HK-2 (cell line): ENCODE measurements at regions not wholly inside any gene's neighbourhood (a gene's known extent, or its start where the extent isn't known, plus 50 kb on each side); places are given as distances from the start of the nearest gene placed in this dataset.
"Not testable (repeated sequence)": the region's sequence is repeated elsewhere in the genome, so short reads cannot be mapped to it uniquely, and the experiment has no call there.

Experiments used
- DNase-seq: peaks from one replicate; pipeline ENCODE4 v3.0.0-alpha.2; 2018; ENCODE audit not compliant: unreplicated experiment

- DNase-seq: no peak
These were observed 213.5 kb upstream of the NRIP1 start for GRCh38 chr21:15278279-15278678.

- DNase-seq: no peak
These were observed 214.1 kb upstream of the NRIP1 start for GRCh38 chr21:15278851-15279250.

- DNase-seq: no peak
These were observed 214.7 kb upstream of the NRIP1 start for GRCh38 chr21:15279482-15279881.

DNA sequence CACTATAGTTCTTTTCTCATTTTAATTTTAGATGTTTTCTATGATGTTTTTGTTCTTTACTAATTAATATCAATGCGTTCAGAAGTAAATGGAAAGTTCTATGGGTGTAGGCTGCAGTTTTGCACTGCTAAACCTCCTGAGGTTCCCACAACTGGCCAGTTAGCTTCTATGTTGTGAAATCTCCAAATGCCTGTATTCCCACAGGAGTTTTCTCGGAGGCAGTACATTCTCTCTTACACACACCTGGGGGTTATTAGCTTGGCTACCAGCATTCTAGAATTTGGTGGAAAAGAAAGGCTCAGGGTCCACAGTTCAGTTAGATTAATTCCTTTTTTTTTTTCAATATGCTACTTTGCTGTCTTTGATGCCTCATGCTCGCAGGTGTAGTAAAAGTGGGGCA lies 216.9 kb upstream of the NRIP1 start:
- DNase-seq: no peak

GRCh38 chr21:15282665-15283064 lies 217.9 kb upstream of the NRIP1 start:
- no peak for DNase-seq

DNA sequence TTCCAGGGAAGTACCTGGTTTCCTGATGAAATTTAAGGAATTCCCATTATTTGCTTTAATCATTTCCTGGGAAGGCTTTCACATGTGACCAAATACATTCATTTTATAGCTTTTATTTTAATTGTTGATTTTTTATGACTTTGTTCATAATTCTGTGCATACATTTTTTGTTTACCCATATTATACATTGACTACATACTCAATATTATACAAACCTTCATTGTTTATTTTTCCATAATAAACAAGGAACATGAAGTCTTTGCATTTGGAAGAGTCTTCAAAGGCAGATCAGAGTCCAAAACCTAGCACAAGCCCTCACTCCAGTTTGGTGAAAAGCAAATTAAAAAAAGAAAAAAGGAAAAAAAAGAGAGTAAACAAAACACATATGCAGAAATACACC lies 218.3 kb upstream of the NRIP1 start:
- DNase-seq: no peak

GRCh38 chr21:15283789-15284188 lies 219.0 kb upstream of the NRIP1 start:
- no peak for DNase-seq

- DNase-seq: no peak
These were observed 220.8 kb upstream of the NRIP1 start for GRCh38 chr21:15285556-15285955.

GRCh38 chr21:15289246-15289645 lies 224.4 kb upstream of the NRIP1 start:
- DNase-seq: no peak

GRCh38 chr21:15289896-15290841 lies 225.4 kb upstream of the NRIP1 start:
- DNase-seq: no peak

GRCh38 chr21:15291621-15292266 lies 226.9 kb upstream of the NRIP1 start:
- DNase-seq: no peak

DNA sequence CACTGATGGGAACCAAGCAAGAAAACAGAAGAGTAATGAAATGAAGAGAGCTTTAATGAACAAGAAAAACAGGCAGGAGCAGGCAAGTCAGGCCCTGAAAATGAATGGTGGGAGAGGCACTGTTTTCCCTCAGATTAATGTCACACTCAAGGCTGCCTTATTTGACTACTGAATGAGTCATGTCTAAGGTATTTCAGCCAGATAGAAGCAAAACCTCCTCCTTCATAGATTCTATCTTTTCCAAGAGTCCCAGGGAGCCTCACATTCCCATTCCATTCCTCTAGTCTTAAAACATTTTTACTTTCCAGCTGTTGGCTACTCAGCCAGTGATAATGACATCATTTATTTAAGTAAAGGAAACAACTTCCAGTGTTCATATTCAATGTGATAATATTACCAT lies 228.4 kb upstream of the NRIP1 start:
- no peak for DNase-seq

DNA sequence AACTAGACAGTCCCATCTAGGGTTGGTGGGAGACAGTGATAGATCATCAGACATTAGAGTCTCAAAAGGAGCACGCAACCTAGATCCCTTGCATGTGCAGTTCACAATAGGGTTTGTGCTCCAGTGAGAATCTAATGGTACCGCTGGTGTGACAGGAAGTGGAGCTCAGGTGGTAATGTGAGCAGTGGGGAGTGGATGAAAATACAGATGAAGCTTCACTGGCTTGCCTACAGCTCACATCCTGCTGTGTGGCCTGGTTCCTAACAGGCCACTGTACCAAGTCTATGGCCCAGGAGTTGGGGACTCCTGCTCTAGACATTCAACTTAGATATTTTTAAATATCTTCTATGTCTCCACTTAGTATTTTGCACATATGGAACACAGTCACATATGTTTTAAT lies 231.1 kb upstream of the NRIP1 start:
- DNase-seq: no peak

GRCh38 chr21:15297824-15298223 lies 233.0 kb upstream of the NRIP1 start:
- no peak for DNase-seq

DNA sequence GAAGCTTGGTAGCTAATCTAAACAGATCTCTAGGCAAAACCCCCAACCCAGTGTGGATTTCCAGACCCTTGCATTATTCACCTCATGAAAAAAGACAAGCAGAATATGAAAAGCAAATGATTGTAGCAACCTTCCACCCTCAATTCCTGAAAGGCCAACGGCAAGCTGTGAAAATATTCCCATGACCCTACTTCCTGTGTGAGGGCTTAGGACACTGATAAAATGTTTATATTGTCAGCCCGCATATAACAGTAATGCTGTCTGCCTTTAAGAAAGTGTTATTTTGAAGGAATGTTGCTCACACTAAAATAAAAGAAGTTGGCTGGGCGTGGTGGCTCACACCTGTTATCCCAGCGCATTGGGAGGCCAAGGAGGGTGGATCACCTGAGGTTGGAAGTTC lies 233.5 kb upstream of the NRIP1 start:
- no peak for DNase-seq

DNA sequence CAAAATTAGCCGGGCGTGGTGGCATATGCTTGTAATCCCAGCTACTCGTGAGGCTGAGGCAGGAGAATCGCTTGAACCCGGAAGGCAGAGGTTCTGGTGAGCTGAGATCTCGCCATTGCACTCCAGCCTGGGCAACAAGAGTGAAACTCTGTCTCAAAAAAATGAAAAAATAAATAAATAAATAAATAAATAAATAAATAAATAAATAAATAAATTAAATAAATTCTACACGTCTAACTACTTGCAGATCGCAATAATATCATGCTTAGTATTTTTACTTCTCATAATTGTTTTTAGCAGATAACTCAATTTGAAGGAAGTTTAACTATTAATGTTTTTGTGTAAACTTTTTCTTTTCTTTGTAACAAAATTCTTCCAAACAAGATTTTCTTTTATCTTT lies 234.0 kb upstream of the NRIP1 start:
- DNase-seq: not testable (repeated sequence)

DNA sequence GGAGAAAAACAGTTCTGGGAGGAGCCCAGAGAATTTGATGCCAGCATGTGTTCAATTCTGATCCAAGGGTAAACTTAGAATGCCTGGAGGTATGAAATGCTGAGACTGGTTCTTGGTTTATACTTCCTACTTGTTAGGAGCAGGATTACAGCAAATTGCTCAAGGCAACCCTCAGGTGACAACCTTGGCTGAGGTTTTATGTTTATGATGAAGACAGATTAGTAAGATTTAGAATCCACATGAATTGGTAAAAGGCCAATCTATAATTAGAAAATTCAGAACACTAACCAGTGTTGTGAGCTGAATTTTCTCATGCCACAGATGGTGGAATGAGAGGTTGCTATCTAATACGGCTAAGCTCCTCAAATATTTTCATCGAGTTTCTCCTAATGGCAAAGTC lies 235.3 kb upstream of the NRIP1 start:
- no peak for DNase-seq

DNA sequence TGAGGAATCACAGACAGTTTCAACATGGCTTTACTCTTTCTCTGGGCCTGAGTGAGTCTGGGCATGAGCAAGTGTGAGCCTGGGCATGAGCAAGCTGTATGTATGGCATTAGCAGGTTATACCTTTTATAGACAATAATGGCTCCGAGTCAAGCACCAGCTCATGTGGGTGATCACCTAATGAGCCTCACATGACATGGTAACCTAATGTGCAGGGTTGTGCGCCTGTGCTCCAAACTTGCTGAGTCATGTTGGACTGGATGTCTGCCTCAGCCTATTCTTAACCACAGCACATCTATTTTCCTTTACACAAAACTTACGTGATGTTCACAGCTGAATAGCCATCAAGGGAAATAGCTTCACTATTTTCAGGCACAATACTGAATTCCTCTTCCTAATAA lies 236.2 kb upstream of the NRIP1 start:
- no peak for DNase-seq

GRCh38 chr21:15301736-15302135 lies 236.9 kb upstream of the NRIP1 start:
- no peak for DNase-seq

GRCh38 chr21:15306271-15306670 lies 241.5 kb upstream of the NRIP1 start:
- DNase-seq: no peak

DNA sequence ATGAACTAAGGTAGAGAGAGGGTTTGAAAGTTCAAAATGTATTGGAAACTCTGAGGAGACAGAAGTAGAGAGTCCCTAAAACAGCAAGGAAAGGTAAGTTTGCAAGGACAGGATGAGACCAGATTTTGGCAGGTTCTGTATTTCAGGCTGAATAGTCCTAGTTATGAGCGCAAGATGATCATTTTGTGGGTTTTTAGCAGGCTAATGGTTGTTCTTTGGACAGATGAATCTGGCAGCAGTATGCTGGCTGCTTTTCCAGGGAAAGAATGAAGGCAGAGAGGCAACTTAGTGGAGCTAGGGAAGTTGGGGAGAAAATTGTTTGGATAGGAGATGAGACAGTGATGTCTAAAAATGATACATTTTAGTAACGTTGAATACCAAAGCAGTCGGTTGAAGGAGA lies 243.5 kb upstream of the NRIP1 start:
- DNase-seq: no peak

DNA sequence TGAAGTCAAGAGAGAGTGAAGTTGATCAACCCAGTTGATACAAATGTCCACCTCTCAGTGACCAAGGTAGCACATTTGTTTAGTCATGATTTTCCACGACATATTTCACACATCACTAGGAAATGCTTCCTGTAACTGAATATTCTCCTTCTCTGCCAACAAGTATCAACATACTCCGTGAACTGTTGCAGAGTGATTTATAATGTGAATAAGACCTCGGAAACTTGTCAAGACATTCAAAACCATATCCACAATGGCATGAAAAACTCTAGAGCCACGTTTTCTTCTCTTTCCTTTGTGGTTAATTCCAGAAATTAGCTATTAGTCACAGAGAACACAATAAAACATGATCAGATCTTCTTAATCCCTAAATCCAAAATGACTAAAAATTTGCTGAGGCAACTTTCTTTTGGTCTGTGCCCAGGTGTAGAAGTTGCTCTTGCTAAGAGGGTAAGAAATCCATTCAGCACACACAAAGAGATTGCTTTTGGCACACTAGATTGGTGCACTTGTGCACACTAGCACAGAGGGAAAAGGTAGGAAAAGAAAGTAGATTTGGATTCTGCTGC lies 244.3 kb upstream of the NRIP1 start:
- no peak for DNase-seq

GRCh38 chr21:15309721-15310120 lies 244.9 kb upstream of the NRIP1 start:
- DNase-seq: no peak
